ENCODE measurements at regions not wholly inside any gene's neighbourhood (a gene's known extent, or its start where the extent isn't known, plus 50 kb on each side); places are given as distances from the start of the nearest gene placed in this dataset.

GRCh38 chr11:122270535-122270934, 154.5 kb upstream of the BLID start:
- no peak for TF ChIP-seq CTCF (conservative IDR thresholded peaks at IDR 0.05)
- TF ChIP-seq ZFX (IDR thresholded peaks at IDR 0.05) = no peak

Measured in C4-2B (cell line).